ENCODE measurements at regions not wholly inside any gene's neighbourhood (a gene's known extent, or its start where the extent isn't known, plus 50 kb on each side); places are given as distances from the start of the nearest gene placed in this dataset.

DNA sequence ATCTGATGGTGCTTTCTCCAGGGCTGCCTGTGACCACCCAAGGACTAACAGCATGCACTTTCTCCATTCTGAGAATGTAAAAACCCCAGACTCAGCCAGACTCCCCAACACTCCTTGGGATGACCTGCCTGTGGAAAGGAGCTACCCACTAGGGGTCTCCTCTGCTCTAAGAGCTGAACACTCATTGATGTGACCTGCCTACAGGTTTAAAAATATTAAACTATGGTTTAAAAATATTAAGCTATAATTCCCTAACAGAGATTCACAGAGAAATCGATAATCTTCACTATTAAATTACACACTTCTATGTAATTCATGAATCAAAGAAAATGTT, 696.2 kb upstream of the SLITRK5 start:
- no peak for DNase-seq (ENCODE audit: insufficient read length)
- TF ChIP-seq POLR2AphosphoS5 (IDR thresholded peaks at IDR 0.05; ENCODE audit: low read depth, low read length), result no peak
- no peak for TF ChIP-seq TAF1 (IDR thresholded peaks at IDR 0.05; ENCODE audit: borderline replicate concordance, low read depth, low read length)
- TF ChIP-seq POLR2A (IDR thresholded peaks at IDR 0.05; ENCODE audit: low read depth, low read length), result no peak
- no peak for FAIRE-seq

DNA sequence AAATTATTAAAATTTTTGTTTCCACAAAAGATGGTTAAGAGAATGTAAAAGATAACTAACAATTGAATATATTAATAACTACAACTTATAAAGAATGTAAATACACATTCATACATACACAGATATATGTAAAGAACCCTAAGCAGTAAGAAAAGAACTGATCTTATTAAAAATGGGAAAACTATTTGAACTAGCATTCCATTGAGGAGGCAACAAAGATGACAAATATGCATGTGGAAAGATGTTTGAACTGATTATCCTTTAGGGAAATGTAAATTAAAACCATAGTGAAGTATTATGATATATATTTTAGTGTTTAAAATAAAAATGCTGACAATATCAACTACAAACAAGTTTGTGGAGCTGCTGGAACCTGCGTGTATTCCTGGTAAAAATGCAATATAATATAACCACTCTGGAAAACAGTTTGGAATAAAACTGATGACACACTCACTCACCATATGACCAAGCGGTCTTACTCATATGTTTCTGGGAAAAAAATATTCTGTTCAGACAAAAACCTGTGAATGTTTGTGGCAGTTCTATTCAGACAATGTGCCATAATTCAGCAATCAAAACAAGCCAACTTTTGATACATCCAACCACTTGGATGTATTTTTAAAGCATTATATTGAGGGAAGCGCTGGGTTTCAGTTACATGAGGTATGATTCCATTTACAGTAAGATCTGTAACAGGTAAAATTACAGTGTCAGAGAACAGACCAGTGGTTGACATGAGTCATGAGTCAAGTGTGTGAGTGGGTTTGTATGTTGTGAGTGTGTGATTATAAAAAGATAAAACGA, 694.4 kb upstream of the SLITRK5 start:
- TF ChIP-seq POLR2A (IDR thresholded peaks at IDR 0.05; ENCODE audit: low read depth, low read length) (no peak), POLR2AphosphoS5 (IDR thresholded peaks at IDR 0.05; ENCODE audit: low read depth, low read length) (no peak), TAF1 (IDR thresholded peaks at IDR 0.05; ENCODE audit: borderline replicate concordance, low read depth, low read length) (no peak)
- FAIRE-seq (no peak), DNase-seq (ENCODE audit: insufficient read length) (no peak)

DNA sequence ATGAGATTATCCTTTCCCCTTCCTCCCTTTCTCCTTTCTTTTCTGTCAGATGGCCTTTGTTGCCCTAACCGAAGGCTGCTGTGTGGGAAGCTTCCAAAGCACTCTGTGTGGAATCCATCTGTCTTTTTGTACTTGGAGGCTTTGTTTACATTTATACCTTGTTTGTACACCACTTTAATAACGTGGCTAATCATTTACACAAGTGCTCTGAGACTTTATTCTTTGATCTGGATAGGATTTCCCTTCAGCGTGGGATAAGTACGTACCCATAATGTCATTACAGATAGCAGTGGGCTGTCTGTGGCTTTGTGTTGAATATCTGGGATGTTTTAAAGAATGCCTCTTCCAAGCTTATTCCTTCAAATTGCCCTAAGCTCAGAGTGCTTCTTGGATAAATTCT, 684.7 kb upstream of the SLITRK5 start:
- TF ChIP-seq POLR2AphosphoS5 (IDR thresholded peaks at IDR 0.05; ENCODE audit: low read depth, low read length) (no peak), TAF1 (IDR thresholded peaks at IDR 0.05; ENCODE audit: borderline replicate concordance, low read depth, low read length) (no peak), POLR2A (IDR thresholded peaks at IDR 0.05; ENCODE audit: low read depth, low read length) (no peak)
- DNase-seq (ENCODE audit: insufficient read length) (no peak), FAIRE-seq (no peak)

GRCh38 chr13:86992251-86992650, 678.9 kb upstream of the SLITRK5 start:
- FAIRE-seq, result no peak
- no peak for TF ChIP-seq TAF1 (IDR thresholded peaks at IDR 0.05; ENCODE audit: borderline replicate concordance, low read depth, low read length)
- TF ChIP-seq POLR2AphosphoS5 (IDR thresholded peaks at IDR 0.05; ENCODE audit: low read depth, low read length), result no peak
- TF ChIP-seq POLR2A (IDR thresholded peaks at IDR 0.05; ENCODE audit: low read depth, low read length), result no peak
- DNase-seq (ENCODE audit: insufficient read length), result no peak

- TF ChIP-seq POLR2A (IDR thresholded peaks at IDR 0.05; ENCODE audit: low read depth, low read length) (no peak), TAF1 (IDR thresholded peaks at IDR 0.05; ENCODE audit: borderline replicate concordance, low read depth, low read length) (no peak), POLR2AphosphoS5 (IDR thresholded peaks at IDR 0.05; ENCODE audit: low read depth, low read length) (no peak)
- FAIRE-seq (no peak), DNase-seq (ENCODE audit: insufficient read length) (no peak)
These were observed 667.9 kb upstream of the SLITRK5 start for GRCh38 chr13:87003265-87003664.

DNA sequence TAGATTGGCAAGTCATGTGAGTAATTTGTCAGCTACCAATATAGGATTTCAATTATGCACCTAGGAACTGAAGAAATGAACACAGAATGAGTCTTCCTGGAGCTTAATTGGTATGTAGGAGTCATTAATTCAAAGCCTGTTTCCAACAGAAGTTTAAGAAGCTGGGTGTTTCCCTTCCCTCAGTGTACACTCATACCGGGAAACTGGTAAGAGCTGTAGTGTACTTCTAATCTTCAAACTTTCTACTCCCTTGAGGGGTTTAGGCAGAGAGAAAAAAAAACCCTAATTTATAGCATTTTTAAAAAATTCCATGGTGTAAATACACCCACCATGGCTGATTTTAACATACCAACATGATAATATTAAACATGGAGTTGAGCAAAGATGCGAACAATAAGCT, 665.7 kb upstream of the SLITRK5 start:
- DNase-seq (ENCODE audit: insufficient read length), result no peak
- TF ChIP-seq TAF1 (IDR thresholded peaks at IDR 0.05; ENCODE audit: borderline replicate concordance, low read depth, low read length) (no peak), POLR2AphosphoS5 (IDR thresholded peaks at IDR 0.05; ENCODE audit: low read depth, low read length) (no peak), POLR2A (IDR thresholded peaks at IDR 0.05; ENCODE audit: low read depth, low read length) (no peak)
- FAIRE-seq, result no peak

DNA sequence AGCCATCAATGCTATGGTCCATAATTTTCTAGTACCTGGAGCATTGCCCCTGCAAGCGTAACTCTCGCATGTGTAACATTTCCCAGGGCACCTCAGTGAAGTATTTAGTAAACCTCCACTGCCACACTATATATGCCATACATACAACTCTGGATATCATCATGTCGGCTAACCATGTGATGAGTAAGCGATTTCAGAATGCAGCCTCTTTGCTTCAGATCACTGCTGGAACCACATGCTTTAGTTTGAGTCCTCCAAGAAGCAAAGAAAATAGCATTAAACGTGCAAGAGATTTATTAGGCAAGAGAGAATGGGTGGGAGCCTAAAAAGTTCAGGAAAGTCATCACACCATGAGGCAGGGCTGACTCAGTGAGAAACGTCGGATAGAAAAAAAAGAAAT, 635.6 kb upstream of the SLITRK5 start:
- FAIRE-seq (no peak), DNase-seq (ENCODE audit: insufficient read length) (no peak)
- TF ChIP-seq POLR2AphosphoS5 (IDR thresholded peaks at IDR 0.05; ENCODE audit: low read depth, low read length) (no peak), POLR2A (IDR thresholded peaks at IDR 0.05; ENCODE audit: low read depth, low read length) (no peak), TAF1 (IDR thresholded peaks at IDR 0.05; ENCODE audit: borderline replicate concordance, low read depth, low read length) (no peak)

DNA sequence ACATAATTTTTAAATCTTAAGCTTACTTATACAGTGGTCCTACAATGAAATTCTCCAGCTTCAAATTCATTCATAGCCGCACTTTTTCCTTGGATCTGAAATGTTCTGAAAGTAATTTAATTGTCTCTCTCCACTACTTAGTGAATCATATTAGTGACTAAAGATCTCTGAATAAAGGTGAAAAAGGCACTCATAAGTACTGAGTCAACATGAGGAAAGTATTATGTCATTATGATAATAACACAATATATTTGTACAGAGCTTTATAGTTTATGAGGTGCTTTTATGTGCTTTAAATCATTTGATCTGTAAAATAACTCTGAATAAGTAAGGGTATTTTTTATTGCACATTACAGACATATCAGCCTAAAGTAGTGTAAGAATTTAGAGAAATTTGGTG, 628.2 kb upstream of the SLITRK5 start:
- TF ChIP-seq POLR2AphosphoS5 (IDR thresholded peaks at IDR 0.05; ENCODE audit: low read depth, low read length) (no peak), TAF1 (IDR thresholded peaks at IDR 0.05; ENCODE audit: borderline replicate concordance, low read depth, low read length) (no peak), POLR2A (IDR thresholded peaks at IDR 0.05; ENCODE audit: low read depth, low read length) (no peak)
- DNase-seq (ENCODE audit: insufficient read length), result no peak
- no peak for FAIRE-seq

- no peak for FAIRE-seq
- TF ChIP-seq POLR2A (IDR thresholded peaks at IDR 0.05; ENCODE audit: low read depth, low read length) (no peak), POLR2AphosphoS5 (IDR thresholded peaks at IDR 0.05; ENCODE audit: low read depth, low read length) (no peak), TAF1 (IDR thresholded peaks at IDR 0.05; ENCODE audit: borderline replicate concordance, low read depth, low read length) (no peak)
- no peak for DNase-seq (ENCODE audit: insufficient read length)
These were observed 618.4 kb upstream of the SLITRK5 start for GRCh38 chr13:87052731-87053130.

DNA sequence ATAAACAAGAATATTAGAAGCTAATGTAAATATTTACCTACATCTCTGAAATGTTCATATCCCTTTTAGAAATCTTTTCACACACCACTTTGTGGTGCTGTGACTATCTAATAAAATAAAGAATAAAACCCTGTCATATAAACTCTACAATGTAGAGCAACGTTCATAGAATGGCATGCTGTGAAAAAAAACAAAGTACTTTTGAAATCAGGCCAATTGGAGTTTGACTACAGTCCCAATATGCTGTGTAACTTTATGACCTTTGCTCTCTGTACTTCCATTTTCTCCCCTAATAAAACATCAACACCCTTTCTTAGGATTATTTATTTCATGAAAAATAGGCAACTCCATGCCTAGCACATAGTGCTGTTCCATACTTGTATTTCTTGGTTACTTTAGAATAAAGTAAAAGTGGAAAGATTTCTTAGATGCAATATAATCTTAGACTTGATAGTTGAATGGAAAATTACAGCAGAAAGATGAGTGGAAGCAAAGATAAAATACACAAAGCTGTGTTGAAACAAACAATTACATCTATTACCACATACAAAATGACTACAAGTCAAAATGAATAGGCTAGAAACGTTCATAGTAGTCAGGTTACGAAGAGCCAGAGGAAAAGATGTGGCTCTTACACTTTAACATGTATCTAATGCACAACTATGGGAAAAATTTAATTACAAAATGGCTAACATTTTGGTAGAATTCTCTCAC, 613.2 kb upstream of the SLITRK5 start:
- TF ChIP-seq POLR2AphosphoS5 (IDR thresholded peaks at IDR 0.05; ENCODE audit: low read depth, low read length), result no peak
- TF ChIP-seq POLR2A (IDR thresholded peaks at IDR 0.05; ENCODE audit: low read depth, low read length), result no peak
- no peak for TF ChIP-seq TAF1 (IDR thresholded peaks at IDR 0.05; ENCODE audit: borderline replicate concordance, low read depth, low read length)
- FAIRE-seq, result no peak
- DNase-seq (ENCODE audit: insufficient read length), result no peak

DNA sequence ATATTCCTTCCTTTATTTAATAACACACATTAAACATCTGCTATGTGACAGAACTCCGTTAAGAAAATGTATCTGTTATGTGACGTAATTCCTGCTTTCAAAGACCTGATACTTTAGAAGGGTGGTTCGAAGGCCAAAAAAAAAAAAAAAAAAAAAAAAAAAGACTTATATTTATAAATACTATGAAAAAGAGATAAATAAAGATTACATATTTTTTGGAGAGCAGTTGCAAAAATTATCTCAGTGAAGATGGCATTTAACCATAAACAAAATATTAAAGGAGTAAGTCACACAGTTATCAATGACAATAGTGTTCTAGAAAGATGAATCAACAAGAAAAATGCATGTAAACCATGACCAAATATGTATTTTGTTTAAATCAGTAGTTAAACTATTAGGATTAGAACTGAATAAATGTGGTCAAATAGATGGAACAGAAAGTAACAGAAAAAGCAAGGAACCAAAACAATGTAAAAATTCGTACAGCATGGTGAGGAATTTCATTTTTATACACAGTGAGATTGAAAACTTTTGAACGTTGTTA, 612.3 kb upstream of the SLITRK5 start:
- no peak for TF ChIP-seq POLR2A (IDR thresholded peaks at IDR 0.05; ENCODE audit: low read depth, low read length)
- DNase-seq (ENCODE audit: insufficient read length), result no peak
- FAIRE-seq, result no peak
